ENCODE measurements at regions not wholly inside any gene's neighbourhood (a gene's known extent, or its start where the extent isn't known, plus 50 kb on each side); places are given as distances from the start of the nearest gene placed in this dataset.
A peak's percentile ranks its signal among the peaks of the same experiment; 100 is the strongest.

DNA sequence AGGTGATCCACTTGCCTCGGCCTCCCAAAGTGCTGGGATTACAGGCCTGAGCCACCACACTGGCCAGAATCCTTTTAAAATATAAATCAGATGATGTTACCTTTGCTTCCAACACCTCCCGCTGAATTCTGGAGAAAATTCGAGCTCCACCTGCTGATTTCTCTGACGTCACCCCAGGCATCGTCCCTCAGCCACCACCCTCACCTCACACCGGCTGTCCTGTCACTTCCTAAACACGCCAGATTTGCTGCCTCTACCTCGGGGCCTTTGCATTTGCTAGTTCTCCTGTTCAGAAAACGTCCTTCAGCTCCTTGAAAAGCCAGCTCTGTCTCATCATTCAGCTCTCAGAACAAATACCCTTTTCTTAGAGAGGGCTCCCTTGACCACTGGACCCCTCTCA is 57.9 kb downstream of the FBXO2 start:
- no peaks in the 10 kb centered on the region for H3K36me3 ChIP-seq

DNA sequence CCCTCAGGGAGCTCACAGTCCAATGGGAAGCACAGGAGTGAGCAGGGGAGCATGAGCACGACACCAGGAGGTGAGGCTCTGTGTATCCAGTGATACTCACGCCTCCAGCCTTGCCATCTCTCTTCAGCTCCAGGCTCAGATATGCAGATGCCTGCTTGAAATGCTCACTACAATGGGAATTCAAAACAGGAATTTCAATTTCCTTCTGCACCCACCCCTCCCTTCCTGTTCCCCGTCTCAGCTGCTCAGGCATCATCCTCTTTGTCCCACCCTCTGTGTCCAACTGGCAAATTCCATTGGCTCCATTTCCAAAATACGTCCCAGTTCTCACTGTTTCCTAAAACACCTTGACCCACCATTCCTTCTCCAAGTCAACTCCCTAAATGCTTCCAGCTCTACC is 58.9 kb downstream of the FBXO2 start:
- H3K27me3 ChIP-seq (ENCODE audit: low read depth) = peaks cover 79% of the 10 kb centered on the region
- peak overlapping the region; percentile 83 for H3K27ac ChIP-seq (replicated peaks)
- H3K4me3 ChIP-seq = peak overlapping the region; percentile 6
- TF ChIP-seq, protein P1, sequence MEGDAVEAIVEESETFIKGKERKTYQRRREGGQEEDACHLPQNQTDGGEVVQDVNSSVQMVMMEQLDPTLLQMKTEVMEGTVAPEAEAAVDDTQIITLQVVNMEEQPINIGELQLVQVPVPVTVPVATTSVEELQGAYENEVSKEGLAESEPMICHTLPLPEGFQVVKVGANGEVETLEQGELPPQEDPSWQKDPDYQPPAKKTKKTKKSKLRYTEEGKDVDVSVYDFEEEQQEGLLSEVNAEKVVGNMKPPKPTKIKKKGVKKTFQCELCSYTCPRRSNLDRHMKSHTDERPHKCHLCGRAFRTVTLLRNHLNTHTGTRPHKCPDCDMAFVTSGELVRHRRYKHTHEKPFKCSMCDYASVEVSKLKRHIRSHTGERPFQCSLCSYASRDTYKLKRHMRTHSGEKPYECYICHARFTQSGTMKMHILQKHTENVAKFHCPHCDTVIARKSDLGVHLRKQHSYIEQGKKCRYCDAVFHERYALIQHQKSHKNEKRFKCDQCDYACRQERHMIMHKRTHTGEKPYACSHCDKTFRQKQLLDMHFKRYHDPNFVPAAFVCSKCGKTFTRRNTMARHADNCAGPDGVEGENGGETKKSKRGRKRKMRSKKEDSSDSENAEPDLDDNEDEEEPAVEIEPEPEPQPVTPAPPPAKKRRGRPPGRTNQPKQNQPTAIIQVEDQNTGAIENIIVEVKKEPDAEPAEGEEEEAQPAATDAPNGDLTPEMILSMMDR (IDR thresholded peaks at IDR 0.05; ENCODE audit: borderline replicate concordance) = no peak
- intact Hi-C loops (cut with micrococcal nuclease) = no loop called here
- no peaks in the 10 kb centered on the region for H3K36me3 ChIP-seq
- peaks cover 13% of the 10 kb centered on the region for H3K4me1 ChIP-seq
- peaks cover 9% of the 10 kb centered on the region for H3K9me3 ChIP-seq (replicated peaks)
- no peak for DNase-seq

More for the DNA sequence above, 57.9 kb downstream of the FBXO2 start:
- DNase-seq = no peak
- no peak overlapping the region for H3K4me3 ChIP-seq
- peaks cover 85% of the 10 kb centered on the region for H3K27me3 ChIP-seq (ENCODE audit: low read depth)
- peaks cover 9% of the 10 kb centered on the region for H3K9me3 ChIP-seq (replicated peaks)
- no peak overlapping the region for H3K27ac ChIP-seq (replicated peaks)
- intact Hi-C loops (cut with micrococcal nuclease) = no loop called here
- peaks cover 13% of the 10 kb centered on the region for H3K4me1 ChIP-seq
- TF ChIP-seq, protein P1 (IDR thresholded peaks at IDR 0.05; ENCODE audit: borderline replicate concordance) = no peak

DNA sequence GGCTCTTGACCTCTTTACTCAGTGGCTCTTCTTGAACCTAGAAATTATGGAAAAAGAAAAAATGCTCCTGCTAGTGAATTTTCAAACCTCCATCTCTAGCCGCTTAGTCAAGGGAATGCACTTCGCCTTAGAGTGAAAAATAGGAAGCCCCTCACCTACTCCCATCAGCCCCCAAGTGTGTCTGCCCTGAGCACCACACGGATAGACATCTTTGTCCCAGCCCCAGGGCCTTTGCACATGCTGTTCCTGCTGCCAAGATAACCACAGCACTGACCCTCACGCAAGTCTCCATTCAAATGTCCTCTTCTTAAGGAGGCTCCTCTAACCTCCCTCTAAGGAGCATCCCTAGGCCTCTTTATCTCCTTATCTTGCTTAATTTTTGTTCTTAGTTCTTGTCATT is 59.6 kb downstream of the FBXO2 start:
- Histone ChIP-seq H3K4me1 (peaks cover 13% of the 10 kb centered on the region), H3K9me3 (replicated peaks) (peaks cover 9% of the 10 kb centered on the region), H3K27ac (replicated peaks) (peak overlapping the region; percentile 83), H3K27me3 (ENCODE audit: low read depth) (peaks cover 79% of the 10 kb centered on the region), H3K36me3 (no peaks in the 10 kb centered on the region), H3K4me3 (peak overlapping the region; percentile 6)
- intact Hi-C loops (cut with micrococcal nuclease) = no loop called here
- no peak for DNase-seq
- TF ChIP-seq, protein P1 (IDR thresholded peaks at IDR 0.05; ENCODE audit: borderline replicate concordance) = no peak

DNA sequence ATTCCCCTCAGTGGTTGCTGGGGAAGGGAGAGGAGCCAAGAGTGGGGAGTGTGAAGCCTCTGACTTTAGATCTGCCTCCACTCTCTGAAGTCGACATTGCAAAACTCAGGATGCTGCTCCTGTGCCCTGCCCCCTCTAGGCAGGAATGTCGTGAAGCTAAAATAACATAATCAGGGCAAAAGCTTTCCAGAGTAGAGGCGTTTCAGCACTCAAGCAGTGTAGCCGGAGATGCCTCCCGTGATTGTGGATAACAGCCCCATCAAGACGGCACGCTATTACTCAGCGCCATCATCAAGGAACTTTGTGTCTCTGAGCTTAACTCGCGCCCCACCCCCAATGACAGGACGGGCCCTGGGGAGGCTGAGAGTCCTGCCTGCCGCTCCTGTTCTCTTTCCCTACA is 60.0 kb downstream of the FBXO2 start:
- no peak for DNase-seq
- intact Hi-C loops (cut with micrococcal nuclease) = no loop called here
- peak overlapping the region; percentile 6 for H3K4me3 ChIP-seq
- H3K4me1 ChIP-seq = peaks cover 13% of the 10 kb centered on the region
- peaks cover 9% of the 10 kb centered on the region for H3K9me3 ChIP-seq (replicated peaks)
- H3K27ac ChIP-seq (replicated peaks) = peak overlapping the region; percentile 83
- H3K27me3 ChIP-seq (ENCODE audit: low read depth) = peaks cover 79% of the 10 kb centered on the region
- TF ChIP-seq, protein P1 (IDR thresholded peaks at IDR 0.05; ENCODE audit: borderline replicate concordance) = no peak
- no peaks in the 10 kb centered on the region for H3K36me3 ChIP-seq

DNA sequence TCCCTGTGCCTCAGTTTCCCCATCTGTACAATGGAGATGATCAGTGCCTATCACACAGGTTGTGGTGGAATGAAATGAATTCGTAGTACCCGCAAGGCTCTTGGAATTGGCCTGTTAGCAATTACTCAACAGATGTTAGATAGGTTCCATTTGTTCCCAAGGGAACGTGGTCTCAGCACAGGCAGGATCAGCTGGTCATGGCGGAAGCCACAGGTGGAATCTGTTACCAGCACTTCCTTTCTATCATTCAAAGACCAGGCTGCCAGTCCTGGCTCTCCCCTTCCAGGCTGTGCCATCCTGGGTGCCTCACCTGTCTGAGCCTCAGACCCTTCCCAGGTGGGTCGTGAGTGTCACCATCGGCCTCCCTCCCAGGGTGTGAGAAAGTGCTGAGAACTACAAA is 61.5 kb downstream of the FBXO2 start:
- Histone ChIP-seq H3K4me3 (no peak overlapping the region), H3K27ac (replicated peaks) (no peak overlapping the region), H3K27me3 (ENCODE audit: low read depth) (peaks cover 68% of the 10 kb centered on the region), H3K4me1 (peaks cover 13% of the 10 kb centered on the region), H3K9me3 (replicated peaks) (peaks cover 12% of the 10 kb centered on the region), H3K36me3 (no peaks in the 10 kb centered on the region)
- TF ChIP-seq, protein P1 (IDR thresholded peaks at IDR 0.05; ENCODE audit: borderline replicate concordance) = no peak
- no peak for DNase-seq
- intact Hi-C loops (cut with micrococcal nuclease) = no loop called here

DNA sequence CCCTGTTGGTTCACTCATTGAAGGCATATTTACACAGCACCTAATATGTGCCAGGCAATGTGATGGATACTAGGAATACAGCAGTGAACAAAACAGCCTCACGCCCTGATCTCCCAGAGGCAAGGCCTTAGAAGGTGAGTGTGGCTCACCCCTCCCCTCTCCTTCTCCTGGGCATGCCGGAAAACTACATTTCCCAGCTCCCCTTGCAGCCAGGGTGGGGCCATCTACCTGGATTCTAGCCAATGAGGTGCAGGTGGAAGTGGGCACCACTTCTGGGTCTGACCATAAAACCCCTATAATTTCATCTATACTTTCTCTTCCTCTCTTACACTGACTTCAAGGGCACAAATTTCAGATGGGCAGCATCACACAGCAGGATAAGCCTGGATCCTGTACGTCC is 63.8 kb downstream of the FBXO2 start:
- peaks cover 13% of the 10 kb centered on the region for H3K4me1 ChIP-seq
- no peak for DNase-seq
- peaks cover 81% of the 10 kb centered on the region for H3K27me3 ChIP-seq (ENCODE audit: low read depth)
- no peaks in the 10 kb centered on the region for H3K36me3 ChIP-seq
- intact Hi-C loops (cut with micrococcal nuclease) = no loop called here
- peaks cover 21% of the 10 kb centered on the region for H3K9me3 ChIP-seq (replicated peaks)
- no peak overlapping the region for H3K27ac ChIP-seq (replicated peaks)
- no peak overlapping the region for H3K4me3 ChIP-seq
- TF ChIP-seq, protein P1 (IDR thresholded peaks at IDR 0.05; ENCODE audit: borderline replicate concordance) = no peak
